ENCODE measurements at regions not wholly inside any gene's neighbourhood (a gene's known extent, or its start where the extent isn't known, plus 50 kb on each side); places are given as distances from the start of the nearest gene placed in this dataset.

- no TSS peak for BruUV-seq (replicated peaks)
- FAIRE-seq: no peak
- TF ChIP-seq GATA2 (IDR thresholded peaks at IDR 0.05; ENCODE audit: insufficient read depth, insufficient read length, low read depth, low read length): no peak
- no peak for TF ChIP-seq MYC (IDR thresholded peaks at IDR 0.05; ENCODE audit: low read depth, low read length)
These were observed 370.8 kb downstream of the TMEM182 start for GRCh38 chr2:103132536-103133217.

GRCh38 chr2:103135679-103136078 is 373.8 kb downstream of the TMEM182 start:
- H3K4me2 ChIP-seq (ENCODE audit: insufficient read depth, low read length): no peak overlapping the region
- ChIA-PET CTCF (no interaction called here), POLR2A (no interaction called here)
- H3K9me3 ChIP-seq (replicated peaks; ENCODE audit: control insufficient read depth, insufficient read depth, low read length): peaks cover 2% of the 10 kb centered on the region
- no peaks in the 10 kb centered on the region for H3K36me3 ChIP-seq (ENCODE audit: control insufficient read depth in 2 of 2, extremely low read depth in 1 of 2, insufficient read depth in 2 of 2, low read length in 2 of 2)
- no peak overlapping the region for H2AFZ ChIP-seq (ENCODE audit: low read depth, low read length)
- no peak overlapping the region for H3K4me3 ChIP-seq (replicated peaks in 1 of 3; ENCODE audit: insufficient read depth in 1 of 3, low read depth in 1 of 3, low read length in 3 of 3)
- no TSS peak for BruUV-seq (replicated peaks)
- intact Hi-C loops (cut with micrococcal nuclease): no loop called here
- dilution Hi-C loops (cut with MboI; ENCODE audit: extremely low pct_ligation_motif_present, low sequenced_read_pairs): no loop called here
- H3K27me3 ChIP-seq (ENCODE audit: control insufficient read depth in 2 of 2, insufficient read depth in 2 of 2, low read length in 2 of 2): no peaks in the 10 kb centered on the region
- no peaks in the 10 kb centered on the region for H3K79me2 ChIP-seq (ENCODE audit: control insufficient read depth, insufficient read depth, low read length)
- DNase-seq (ENCODE audit: low read depth, low spot score): no peak
- H3K27ac ChIP-seq (ENCODE audit: insufficient read depth, low read depth, low read length): no peak overlapping the region
- no peaks in the 10 kb centered on the region for H4K20me1 ChIP-seq (replicated peaks; ENCODE audit: control insufficient read depth, extremely low read depth, insufficient read depth, low read length)
- no peak overlapping the region for H3K9ac ChIP-seq (replicated peaks; ENCODE audit: extremely low read depth, insufficient read depth, low read length)
- TF ChIP-seq MYC (IDR thresholded peaks at IDR 0.05; ENCODE audit: low read depth, low read length): no peak
- TF ChIP-seq FOS (IDR thresholded peaks at IDR 0.05; ENCODE audit: borderline replicate concordance, insufficient read depth, low read length): no peak
- H3K4me1 ChIP-seq (ENCODE audit: control insufficient read depth, extremely low read depth, insufficient read depth, low read length): no peaks in the 10 kb centered on the region
- H3K9me1 ChIP-seq (replicated peaks; ENCODE audit: control insufficient read depth, extremely low read depth, insufficient read depth, low read length): no peaks in the 10 kb centered on the region
- FAIRE-seq: no peak

More at GRCh38 chr2:103132536-103133217, 370.8 kb downstream of the TMEM182 start:
- H2AFZ ChIP-seq (ENCODE audit: low read depth, low read length): no peak overlapping the region
- dilution Hi-C loops (cut with MboI; ENCODE audit: extremely low pct_ligation_motif_present, low sequenced_read_pairs) (no loop called here), intact Hi-C loops (cut with micrococcal nuclease) (no loop called here)
- H3K4me1 ChIP-seq (ENCODE audit: control insufficient read depth, extremely low read depth, insufficient read depth, low read length): no peaks in the 10 kb centered on the region
- H3K36me3 ChIP-seq (ENCODE audit: control insufficient read depth in 2 of 2, extremely low read depth in 1 of 2, insufficient read depth in 2 of 2, low read length in 2 of 2): no peaks in the 10 kb centered on the region
- H3K9me1 ChIP-seq (replicated peaks; ENCODE audit: control insufficient read depth, extremely low read depth, insufficient read depth, low read length): no peaks in the 10 kb centered on the region
- no peak for DNase-seq (ENCODE audit: low read depth, low spot score)
- no peak overlapping the region for H3K4me2 ChIP-seq (ENCODE audit: insufficient read depth, low read length)
- H3K9ac ChIP-seq (replicated peaks; ENCODE audit: extremely low read depth, insufficient read depth, low read length): no peak overlapping the region
- H4K20me1 ChIP-seq (replicated peaks; ENCODE audit: control insufficient read depth, extremely low read depth, insufficient read depth, low read length): no peaks in the 10 kb centered on the region
- no peaks in the 10 kb centered on the region for H3K79me2 ChIP-seq (ENCODE audit: control insufficient read depth, insufficient read depth, low read length)
- ChIA-PET POLR2A (no interaction called here), CTCF (interaction anchor here (0.7 kb wide), 1 partner anchor 11 kb away, joined by 3 read pairs; no protein-coding TSS in a partner anchor)
- H3K27ac ChIP-seq (ENCODE audit: insufficient read depth, low read depth, low read length): no peak overlapping the region
- H3K27me3 ChIP-seq (ENCODE audit: control insufficient read depth in 2 of 2, insufficient read depth in 2 of 2, low read length in 2 of 2): no peaks in the 10 kb centered on the region
- H3K4me3 ChIP-seq (replicated peaks in 1 of 3; ENCODE audit: insufficient read depth in 1 of 3, low read depth in 1 of 3, low read length in 3 of 3): no peak overlapping the region
- no peaks in the 10 kb centered on the region for H3K9me3 ChIP-seq (replicated peaks; ENCODE audit: control insufficient read depth, insufficient read depth, low read length)

Measured in endothelial cell of umbilical vein (primary cell).